MG63 (cell line): ENCODE measurements at regions not wholly inside any gene's neighbourhood (a gene's known extent, or its start where the extent isn't known, plus 50 kb on each side); places are given as distances from the start of the nearest gene placed in this dataset.

ENCODE experiments used
- DNase-seq: peaks from one replicate; pipeline ENCODE4 v3.0.0-alpha.2; 2020
- H3K27me3 ChIP-seq: fragments of 250-450 bp; sonication (Bioruptor Pico); 2 replicates; pipeline ENCODE4 v1.5.1; 2020; ENCODE audit warnings: mild to moderate bottlenecking, moderate library complexity
- H3K36me3 ChIP-seq: fragments of 250-450 bp; sonication (Bioruptor Pico); 2 replicates; pipeline ENCODE4 v1.5.1; 2020; ENCODE audit warnings: mild to moderate bottlenecking, moderate library complexity
- H3K4me3 ChIP-seq: fragments of 250-450 bp; sonication (Bioruptor Pico); 2 replicates; pipeline ENCODE4 v1.5.1; 2020; ENCODE audit warnings: mild to moderate bottlenecking, moderate library complexity
- H3K9me3 ChIP-seq: fragments of 250-450 bp; sonication (Bioruptor Pico); 2 replicates; pipeline ENCODE4 v1.5.1; 2020; ENCODE audit warnings: mild to moderate bottlenecking, moderate library complexity

DNA sequence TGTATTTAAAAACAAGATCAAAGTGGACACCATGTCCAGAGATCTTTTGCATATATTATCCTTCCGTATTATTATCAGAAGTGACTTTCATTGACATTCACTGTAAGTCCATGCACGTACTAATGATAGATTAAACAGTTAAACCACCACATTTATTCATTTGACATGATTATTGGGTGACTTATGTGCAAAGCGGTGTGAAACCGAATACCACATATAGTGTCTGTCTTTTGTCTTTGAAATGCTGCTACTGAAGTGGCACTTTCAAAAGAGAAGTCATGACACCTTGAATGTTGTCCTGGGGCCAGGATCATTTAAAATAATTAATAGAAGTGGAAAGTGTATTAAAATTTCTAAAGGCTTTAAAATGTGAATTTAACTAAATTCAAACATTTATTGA lies 100.1 kb downstream of the ERCC5 start:
- no peaks in the 10 kb centered on the region for H3K36me3 ChIP-seq
- H3K4me3 ChIP-seq = no peak overlapping the region
- no peak for DNase-seq
- no peaks in the 10 kb centered on the region for H3K9me3 ChIP-seq
- H3K27me3 ChIP-seq = no peaks in the 10 kb centered on the region

DNA sequence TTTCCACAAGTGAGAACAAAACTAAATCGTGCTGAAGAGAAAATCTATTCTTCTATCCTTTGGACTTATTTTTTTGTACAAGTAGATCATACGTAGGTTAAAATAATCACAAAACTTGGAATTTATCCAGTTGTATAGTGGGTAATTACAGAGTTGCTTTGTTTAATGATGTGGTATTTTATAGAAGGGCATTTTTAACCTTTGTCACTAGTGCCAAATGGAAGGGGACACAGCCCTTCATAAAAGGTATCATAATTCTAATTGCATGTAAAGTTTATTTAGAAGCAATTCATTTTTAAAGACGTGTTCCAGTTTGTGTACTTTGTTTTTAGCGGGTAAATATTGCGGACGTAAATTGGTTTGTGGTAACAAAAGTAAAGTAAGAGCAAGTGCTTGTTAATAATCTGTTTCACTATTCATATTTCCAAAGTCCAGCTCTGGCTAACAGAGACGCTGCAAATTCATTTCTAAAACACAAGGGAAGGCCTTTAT lies 99.5 kb downstream of the ERCC5 start:
- no peak for DNase-seq
- H3K9me3 ChIP-seq = no peaks in the 10 kb centered on the region
- no peaks in the 10 kb centered on the region for H3K36me3 ChIP-seq
- no peaks in the 10 kb centered on the region for H3K27me3 ChIP-seq
- H3K4me3 ChIP-seq = no peak overlapping the region

DNA sequence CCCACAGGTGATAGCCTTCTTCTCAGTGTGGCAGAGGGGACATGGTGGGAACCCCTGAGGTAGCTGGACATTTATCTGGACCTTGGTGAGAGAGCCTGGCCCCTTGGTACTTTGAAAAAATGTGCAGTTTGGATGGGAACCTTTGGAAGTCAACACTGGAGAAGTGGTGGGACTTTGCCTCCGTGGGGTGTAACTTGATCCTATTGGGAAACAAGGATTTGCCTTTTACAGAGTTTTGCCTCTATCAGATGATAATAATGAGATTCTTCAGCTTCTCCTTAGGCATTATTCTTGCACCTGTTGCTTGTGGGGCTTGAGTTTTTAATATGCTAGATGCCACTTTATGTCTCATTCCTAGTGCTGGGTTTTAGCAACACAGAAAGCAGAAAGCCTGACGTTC lies 99.0 kb downstream of the ERCC5 start:
- Histone ChIP-seq H3K9me3 (no peaks in the 10 kb centered on the region), H3K4me3 (no peak overlapping the region), H3K27me3 (no peaks in the 10 kb centered on the region), H3K36me3 (no peaks in the 10 kb centered on the region)
- no peak for DNase-seq

DNA sequence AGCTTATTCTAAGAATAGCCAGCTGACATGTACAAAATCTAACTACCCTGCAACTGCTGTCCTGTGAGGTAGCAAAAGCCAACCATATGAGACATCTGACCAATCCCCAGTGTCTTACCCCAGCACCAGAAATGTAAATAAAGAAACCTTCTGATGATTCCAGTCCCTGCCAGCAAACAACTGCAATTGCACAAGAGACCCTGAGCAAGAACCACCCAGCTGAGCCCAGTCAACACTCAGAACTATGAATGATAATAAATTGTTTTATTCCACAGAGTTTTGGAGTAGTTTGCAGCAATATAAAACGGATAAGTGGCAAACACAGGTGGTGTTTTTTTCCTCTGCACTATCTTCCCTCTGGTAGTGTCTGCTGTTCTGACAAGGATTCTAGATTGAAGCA lies 94.9 kb downstream of the ERCC5 start:
- no peak for DNase-seq
- Histone ChIP-seq H3K9me3 (no peaks in the 10 kb centered on the region), H3K27me3 (no peaks in the 10 kb centered on the region), H3K36me3 (no peaks in the 10 kb centered on the region), H3K4me3 (no peak overlapping the region)

DNA sequence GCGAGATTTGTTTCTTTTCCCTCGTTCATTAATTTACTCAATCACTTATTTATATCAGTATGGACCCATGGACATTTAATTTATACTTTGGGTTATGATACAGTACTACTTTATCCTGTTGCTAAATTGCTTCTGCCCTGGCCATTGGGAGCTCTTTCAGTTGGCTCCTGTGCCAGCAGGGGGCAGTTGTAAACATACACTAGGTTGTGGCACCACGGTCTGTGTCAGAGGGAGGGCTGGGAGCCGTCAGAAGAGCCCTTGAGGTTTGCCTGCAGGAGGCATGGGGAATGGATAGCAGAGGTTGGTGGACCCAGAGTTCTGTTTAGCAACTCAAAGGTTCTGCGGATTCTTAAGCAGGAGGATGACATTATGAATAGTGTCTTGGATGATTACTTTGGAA lies 94.3 kb downstream of the ERCC5 start:
- H3K36me3 ChIP-seq = no peaks in the 10 kb centered on the region
- H3K9me3 ChIP-seq = no peaks in the 10 kb centered on the region
- H3K4me3 ChIP-seq = no peak overlapping the region
- peak; percentile 6 for DNase-seq
- no peaks in the 10 kb centered on the region for H3K27me3 ChIP-seq

DNA sequence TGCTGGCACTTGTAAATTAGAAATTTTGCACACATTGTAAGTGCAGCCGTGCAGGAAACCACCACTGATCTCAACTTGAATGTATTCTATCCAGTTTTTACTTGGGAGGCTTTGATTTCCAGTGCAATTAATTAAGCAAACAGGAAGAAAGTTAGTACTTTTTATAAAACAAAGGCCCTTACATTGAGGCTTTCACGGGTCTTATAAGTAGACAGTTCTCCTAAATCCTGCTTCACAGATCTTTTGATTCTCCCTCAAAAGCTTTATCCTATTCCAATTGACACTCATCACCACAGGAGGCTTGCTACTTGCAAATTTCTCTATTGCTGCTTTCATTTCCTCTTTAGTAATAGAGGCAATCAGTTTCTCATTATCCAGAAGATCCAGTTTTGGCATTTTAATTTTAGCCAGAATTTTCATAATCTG lies 90.1 kb downstream of the ERCC5 start:
- no peaks in the 10 kb centered on the region for H3K36me3 ChIP-seq
- H3K27me3 ChIP-seq = no peaks in the 10 kb centered on the region
- DNase-seq = no peak
- no peak overlapping the region for H3K4me3 ChIP-seq
- no peaks in the 10 kb centered on the region for H3K9me3 ChIP-seq

DNA sequence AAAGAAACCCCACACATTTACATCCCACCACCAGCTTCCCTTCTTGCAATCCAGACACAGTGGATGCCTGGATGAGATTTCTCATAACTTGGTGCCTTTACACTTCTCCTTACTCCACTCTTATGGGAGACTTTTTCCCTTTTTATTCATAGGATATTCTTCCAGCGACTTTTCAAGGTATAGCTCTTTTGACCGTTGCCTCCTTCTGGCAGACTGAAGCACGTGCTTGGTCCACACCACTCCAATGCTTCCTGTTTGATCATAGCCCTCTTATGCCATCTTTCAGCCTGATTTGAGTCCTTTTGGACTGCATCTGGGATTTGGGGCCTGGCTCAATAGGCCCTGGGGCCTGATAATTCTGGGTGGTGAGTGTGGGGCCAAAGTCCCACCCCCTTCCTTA lies 87.7 kb downstream of the ERCC5 start:
- no peaks in the 10 kb centered on the region for H3K9me3 ChIP-seq
- DNase-seq = no peak
- H3K27me3 ChIP-seq = no peaks in the 10 kb centered on the region
- no peaks in the 10 kb centered on the region for H3K36me3 ChIP-seq
- H3K4me3 ChIP-seq = no peak overlapping the region

DNA sequence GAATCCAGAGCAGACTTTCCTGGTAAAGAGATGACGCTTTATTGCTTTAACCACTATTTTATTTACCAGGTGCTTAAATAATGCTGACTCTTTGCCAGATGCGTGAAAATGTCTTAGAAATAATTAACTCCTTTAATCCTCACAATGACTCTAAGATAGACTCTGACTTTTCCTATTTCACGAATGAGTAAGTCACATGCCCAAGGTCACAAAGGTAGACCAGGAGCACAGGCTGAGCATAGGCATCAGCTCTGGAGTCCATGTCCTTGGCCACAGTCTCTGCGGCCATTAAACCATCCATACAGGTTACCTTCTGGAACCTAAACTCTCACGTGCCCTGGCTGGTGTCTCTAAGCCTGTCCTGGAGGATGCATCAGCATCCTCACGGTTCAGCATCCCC lies 87.3 kb downstream of the ERCC5 start:
- Histone ChIP-seq H3K9me3 (no peaks in the 10 kb centered on the region), H3K27me3 (no peaks in the 10 kb centered on the region), H3K4me3 (no peak overlapping the region), H3K36me3 (no peaks in the 10 kb centered on the region)
- no peak for DNase-seq

DNA sequence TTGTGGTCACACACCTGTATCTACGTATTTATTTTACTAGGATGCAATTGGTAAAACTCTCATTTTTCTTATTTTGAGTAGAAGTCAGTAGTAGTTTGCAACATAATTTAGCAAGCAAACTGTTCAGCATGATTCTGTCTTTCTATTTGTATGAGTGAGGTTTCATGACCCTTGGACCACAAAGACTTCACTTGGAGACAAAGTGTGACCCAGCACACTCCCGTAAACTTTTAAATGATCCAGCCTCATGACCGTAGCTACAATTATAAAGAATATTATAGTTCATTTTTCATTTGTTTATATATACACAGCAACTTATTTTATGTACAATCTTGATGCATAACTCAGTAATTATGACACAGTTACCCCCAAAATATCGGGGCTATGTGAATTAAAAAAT lies 86.5 kb downstream of the ERCC5 start:
- H3K4me3 ChIP-seq = no peak overlapping the region
- DNase-seq = no peak
- no peaks in the 10 kb centered on the region for H3K9me3 ChIP-seq
- H3K27me3 ChIP-seq = no peaks in the 10 kb centered on the region
- no peaks in the 10 kb centered on the region for H3K36me3 ChIP-seq

DNA sequence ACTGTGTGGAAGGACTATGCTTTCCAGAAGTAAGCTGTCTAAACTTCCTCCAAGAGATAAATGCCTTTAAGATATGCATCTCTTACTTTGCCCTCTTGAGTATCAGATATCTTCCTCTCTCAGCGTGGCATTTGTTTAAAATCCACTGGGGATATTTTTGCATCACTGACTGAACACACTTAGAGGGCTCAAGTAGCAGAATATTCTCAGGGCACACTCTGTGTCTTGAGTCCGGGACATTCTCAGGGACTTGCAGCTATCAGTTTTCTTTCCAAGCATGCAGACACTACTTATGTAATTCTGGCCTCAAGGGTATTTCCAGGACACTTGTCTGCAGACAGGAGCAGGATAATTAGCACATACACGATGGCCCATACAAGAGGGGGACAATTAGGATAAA lies 84.7 kb downstream of the ERCC5 start:
- Histone ChIP-seq H3K36me3 (no peaks in the 10 kb centered on the region), H3K27me3 (no peaks in the 10 kb centered on the region), H3K4me3 (no peak overlapping the region), H3K9me3 (no peaks in the 10 kb centered on the region)
- DNase-seq = no peak

DNA sequence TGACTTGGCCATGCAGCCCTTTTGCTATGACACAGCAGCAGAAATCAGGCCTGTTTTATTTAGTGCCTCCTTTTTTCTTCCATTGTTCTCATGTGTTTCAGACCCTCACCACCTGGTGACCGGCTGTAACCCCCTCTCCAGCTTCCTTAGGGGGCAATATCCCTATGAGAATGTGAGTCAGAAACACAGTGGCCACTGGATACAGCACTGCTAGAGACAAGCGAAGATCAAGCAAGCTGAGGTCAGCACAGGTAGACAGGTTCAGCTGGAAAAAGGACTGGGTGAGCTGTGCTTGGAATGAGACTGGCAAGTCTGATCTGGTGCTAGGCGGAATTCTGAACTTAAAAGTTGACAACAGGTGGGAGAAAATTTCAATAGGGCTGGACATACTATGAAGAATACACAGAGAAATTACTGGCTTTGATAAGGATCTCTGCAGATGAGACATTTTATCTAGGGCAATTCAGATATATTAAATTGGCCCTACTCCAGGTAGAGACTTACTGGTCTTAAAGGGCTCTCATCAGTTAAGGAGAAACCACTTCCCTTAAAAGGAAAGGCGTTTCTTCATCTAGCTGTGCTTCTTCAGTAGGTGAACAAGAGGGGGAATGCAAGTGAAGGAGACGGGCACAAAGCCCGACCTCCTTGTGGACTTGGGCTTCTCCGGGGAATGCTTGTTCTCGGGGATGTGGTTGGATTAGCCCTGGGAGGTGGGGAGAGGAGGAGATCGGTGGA lies 83.3 kb downstream of the ERCC5 start:
- no peak for DNase-seq
- H3K27me3 ChIP-seq = no peaks in the 10 kb centered on the region

More for the DNA sequence above, 83.3 kb downstream of the ERCC5 start:
- Histone ChIP-seq H3K36me3 (no peaks in the 10 kb centered on the region), H3K9me3 (no peaks in the 10 kb centered on the region), H3K4me3 (no peak overlapping the region)
